T-helper 2 cell (primary cell): ENCODE measurements at regions not wholly inside any gene's neighbourhood (a gene's known extent, or its start where the extent isn't known, plus 50 kb on each side); places are given as distances from the start of the nearest gene placed in this dataset.

Experiments used
- DNase-seq, 5 experiments: peaks; one replicate each; pipeline versions ENCODE4 v3.0.0 to v3.0.0-alpha.2; 2012 to 2022

GRCh38 chr6:160911949-160912348, 79.6 kb upstream of the MAP3K4 start:
- no peak for DNase-seq

- DNase-seq: no peak
Measured at GRCh38 chr6:160912411-160912810, 79.2 kb upstream of the MAP3K4 start.

- no peak for DNase-seq
Measured at GRCh38 chr6:160917572-160917971, 74.0 kb upstream of the MAP3K4 start.

GRCh38 chr6:160919723-160920440, 71.7 kb upstream of the MAP3K4 start:
- DNase-seq: no peak

GRCh38 chr6:160921095-160921494, 70.5 kb upstream of the MAP3K4 start:
- no peak for DNase-seq

- DNase-seq: no peak
Measured at GRCh38 chr6:160926281-160927276, 65.0 kb upstream of the MAP3K4 start.

GRCh38 chr6:160927416-160927815, 64.2 kb upstream of the MAP3K4 start:
- DNase-seq: no peak

GRCh38 chr6:160929361-160929760, 62.2 kb upstream of the MAP3K4 start:
- no peak for DNase-seq

- no peak for DNase-seq
Measured at GRCh38 chr6:160929831-160930230, 61.7 kb upstream of the MAP3K4 start.

GRCh38 chr6:160930547-160931377, 60.8 kb upstream of the MAP3K4 start:
- DNase-seq: peak; percentile 21 to 41 (median 35)

- DNase-seq: no peak
Measured at GRCh38 chr6:160931378-160932310, 59.9 kb upstream of the MAP3K4 start.

- DNase-seq: no peak
Measured at GRCh38 chr6:160933256-160933655, 58.3 kb upstream of the MAP3K4 start.

- no peak for DNase-seq
Measured at GRCh38 chr6:160934157-160934556, 57.4 kb upstream of the MAP3K4 start.

GRCh38 chr6:160940197-160940596, 51.4 kb upstream of the MAP3K4 start:
- DNase-seq: no peak
